ENCODE measurements at regions not wholly inside any gene's neighbourhood (a gene's known extent, or its start where the extent isn't known, plus 50 kb on each side); places are given as distances from the start of the nearest gene placed in this dataset.
"Not testable (repeated sequence)": the region's sequence is repeated elsewhere in the genome, so short reads cannot be mapped to it uniquely, and the experiment has no call there.

- Histone ChIP-seq H3K9ac (ENCODE audit: low read length) (no peak overlapping the region), H3K9me3 (ENCODE audit: control insufficient read depth, insufficient read depth, low read depth, low read length) (peaks cover 17% of the 10 kb centered on the region), H3K4me1 (ENCODE audit: control insufficient read depth, insufficient read depth, low read length) (peaks cover 21% of the 10 kb centered on the region; the same call in 1 of the 2 replicates), H3K36me3 (ENCODE audit: control insufficient read depth, insufficient read depth, low read length) (no peaks in the 10 kb centered on the region), H3K27ac (ENCODE audit: low read depth, low read length) (no peak overlapping the region), H3K4me3 (ENCODE audit: low read depth, low read length) (no peak overlapping the region), H3K27me3 (ENCODE audit: control insufficient read depth, insufficient read depth, low read length) (no peaks in the 10 kb centered on the region)
These were observed 185.4 kb downstream of the PHF2 start for GRCh38 chr9:93761822-93762221.

- H3K36me3 ChIP-seq (ENCODE audit: control insufficient read depth, insufficient read depth, low read length) = no peaks in the 10 kb centered on the region
- H3K9ac ChIP-seq (ENCODE audit: low read length) = no peak overlapping the region
- H3K9me3 ChIP-seq (ENCODE audit: control insufficient read depth, insufficient read depth, low read depth, low read length) = peaks cover 66% of the 10 kb centered on the region
- H3K4me3 ChIP-seq (ENCODE audit: low read depth, low read length) = no peak overlapping the region
- H3K4me1 ChIP-seq (ENCODE audit: control insufficient read depth, insufficient read depth, low read length) = no peaks in the 10 kb centered on the region
- H3K27ac ChIP-seq (ENCODE audit: low read depth, low read length) = no peak overlapping the region
- no peaks in the 10 kb centered on the region for H3K27me3 ChIP-seq (ENCODE audit: control insufficient read depth, insufficient read depth, low read length)
These were observed 173.7 kb downstream of the PHF2 start for GRCh38 chr9:93750045-93750444.

GRCh38 chr9:93748827-93749226 lies 172.4 kb downstream of the PHF2 start:
- peaks cover 65% of the 10 kb centered on the region for H3K9me3 ChIP-seq (ENCODE audit: control insufficient read depth, insufficient read depth, low read depth, low read length)
- H3K27me3 ChIP-seq (ENCODE audit: control insufficient read depth, insufficient read depth, low read length); H3K4me3 ChIP-seq (ENCODE audit: low read depth, low read length): not testable (repeated sequence)

GRCh38 chr9:93731963-93732362 lies 155.6 kb downstream of the PHF2 start:
- Histone ChIP-seq H3K4me1 (ENCODE audit: control insufficient read depth, insufficient read depth, low read length) (no peaks in the 10 kb centered on the region), H3K27ac (ENCODE audit: low read depth, low read length) (no peak overlapping the region), H3K4me3 (ENCODE audit: low read depth, low read length) (no peak overlapping the region), H3K27me3 (ENCODE audit: control insufficient read depth, insufficient read depth, low read length) (no peaks in the 10 kb centered on the region), H3K9me3 (ENCODE audit: control insufficient read depth, insufficient read depth, low read depth, low read length) (peaks cover 27% of the 10 kb centered on the region), H3K36me3 (ENCODE audit: control insufficient read depth, insufficient read depth, low read length) (no peaks in the 10 kb centered on the region), H3K9ac (ENCODE audit: low read length) (no peak overlapping the region)

More at GRCh38 chr9:93748827-93749226, 172.4 kb downstream of the PHF2 start:
- H3K4me1 ChIP-seq (ENCODE audit: control insufficient read depth, insufficient read depth, low read length); H3K9ac ChIP-seq (ENCODE audit: low read length); H3K36me3 ChIP-seq (ENCODE audit: control insufficient read depth, insufficient read depth, low read length); H3K27ac ChIP-seq (ENCODE audit: low read depth, low read length): not testable (repeated sequence)

- Histone ChIP-seq H3K9ac (ENCODE audit: low read length) (no peak overlapping the region), H3K4me1 (ENCODE audit: control insufficient read depth, insufficient read depth, low read length) (no peaks in the 10 kb centered on the region)
These were observed 154.3 kb downstream of the PHF2 start for GRCh38 chr9:93730648-93731047.

GRCh38 chr9:93730217-93730616 lies 153.8 kb downstream of the PHF2 start:
- Histone ChIP-seq H3K4me3 (ENCODE audit: low read depth, low read length) (no peak overlapping the region), H3K27me3 (ENCODE audit: control insufficient read depth, insufficient read depth, low read length) (no peaks in the 10 kb centered on the region), H3K27ac (ENCODE audit: low read depth, low read length) (no peak overlapping the region), H3K36me3 (ENCODE audit: control insufficient read depth, insufficient read depth, low read length) (no peaks in the 10 kb centered on the region), H3K4me1 (ENCODE audit: control insufficient read depth, insufficient read depth, low read length) (no peaks in the 10 kb centered on the region), H3K9me3 (ENCODE audit: control insufficient read depth, insufficient read depth, low read depth, low read length) (peaks cover 30% of the 10 kb centered on the region), H3K9ac (ENCODE audit: low read length) (no peak overlapping the region)

More at GRCh38 chr9:93730648-93731047, 154.3 kb downstream of the PHF2 start:
- Histone ChIP-seq H3K4me3 (ENCODE audit: low read depth, low read length) (no peak overlapping the region), H3K36me3 (ENCODE audit: control insufficient read depth, insufficient read depth, low read length) (no peaks in the 10 kb centered on the region), H3K27me3 (ENCODE audit: control insufficient read depth, insufficient read depth, low read length) (no peaks in the 10 kb centered on the region), H3K27ac (ENCODE audit: low read depth, low read length) (no peak overlapping the region), H3K9me3 (ENCODE audit: control insufficient read depth, insufficient read depth, low read depth, low read length) (peaks cover 30% of the 10 kb centered on the region)

Measured in HUES6 (cell line).